Skeletal muscle tissue (tissue), 3 donors: ENCODE measurements at regions not wholly inside any gene's neighbourhood (a gene's known extent, or its start where the extent isn't known, plus 50 kb on each side); places are given as distances from the start of the nearest gene placed in this dataset.

Source experiments
- H3K27ac ChIP-seq: one replicate; pipeline ENCODE4 v1.7.0; 2013; ENCODE audit warnings: mild to moderate bottlenecking, low read depth, low read length, inconsistent platforms
- H3K27me3 ChIP-seq, 3 donors: one replicate each; pipeline ENCODE4 v1.7.0; 2013; ENCODE audit warnings: low read length in 3 of 3; ENCODE audit not compliant: control insufficient read depth in 3 of 3, insufficient read depth in 3 of 3
- H3K36me3 ChIP-seq, 3 donors: one replicate each; pipeline ENCODE4 v1.7.0; 2013; ENCODE audit warnings: low read length in 3 of 3; ENCODE audit not compliant: control insufficient read depth in 3 of 3, insufficient read depth in 3 of 3
- H3K4me1 ChIP-seq, 3 donors: one replicate each; pipeline ENCODE4 v1.7.0; 2013; ENCODE audit warnings: low read length in 3 of 3, mild to moderate bottlenecking in 3 of 3; ENCODE audit not compliant: control insufficient read depth in 3 of 3, insufficient read depth in 3 of 3
- H3K4me3 ChIP-seq, 3 donors: one replicate each; pipeline ENCODE4 v1.7.0; 2013; ENCODE audit warnings: low read length in 3 of 3
- H3K9ac ChIP-seq, 3 donors: one replicate each; pipeline ENCODE4 v1.7.0; 2013; ENCODE audit warnings: low read length in 3 of 3, mild to moderate bottlenecking in 3 of 3, moderate library complexity in 2 of 3, low read depth in 1 of 3
- H3K9me3 ChIP-seq, 3 donors: one replicate each; pipeline ENCODE4 v1.7.0; 2013; ENCODE audit warnings: low read length in 3 of 3; ENCODE audit not compliant: control insufficient read depth in 3 of 3
- donor health status: Osteomylitis.

- H3K27me3 ChIP-seq = no peaks in the 10 kb centered on the region
- H3K4me3 ChIP-seq = no peak overlapping the region
- no peak overlapping the region for H3K27ac ChIP-seq
- peaks cover 0 to 3% (median 0%) of the 10 kb centered on the region in 3 donors for H3K9me3 ChIP-seq
- no peaks in the 10 kb centered on the region for H3K4me1 ChIP-seq
- no peaks in the 10 kb centered on the region for H3K36me3 ChIP-seq
- no peak overlapping the region for H3K9ac ChIP-seq
Measured at GRCh38 chr17:53891726-53892125, 69.0 kb downstream of the KIF2B start.

DNA sequence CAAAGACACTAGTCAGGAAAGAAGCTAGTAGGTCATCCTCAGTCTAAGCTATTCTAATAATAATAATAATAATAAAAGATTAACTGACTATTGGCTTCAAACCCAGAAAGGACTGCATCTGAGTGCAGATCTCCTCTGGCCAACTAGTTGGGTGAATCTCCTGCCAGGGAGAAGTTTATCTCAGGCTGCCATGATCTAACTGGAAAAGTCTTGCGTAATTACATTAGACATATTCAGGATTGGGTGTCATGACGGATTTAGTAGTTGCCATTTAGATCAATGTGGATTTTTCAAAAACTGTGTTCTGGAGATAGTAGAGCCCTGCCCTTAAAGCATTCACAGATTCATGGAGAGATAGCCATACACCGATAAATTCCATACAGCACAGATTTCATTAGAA lies 69.5 kb downstream of the KIF2B start:
- Histone ChIP-seq H3K4me1 (no peaks in the 10 kb centered on the region), H3K4me3 (no peak overlapping the region), H3K36me3 (no peaks in the 10 kb centered on the region), H3K27me3 (no peaks in the 10 kb centered on the region), H3K9ac (no peak overlapping the region), H3K9me3 (peaks cover 0 to 2% (median 0%) of the 10 kb centered on the region in 3 donors), H3K27ac (no peak overlapping the region)

- no peaks in the 10 kb centered on the region for H3K9me3 ChIP-seq
- no peak overlapping the region for H3K27ac ChIP-seq
- H3K4me3 ChIP-seq = no peak overlapping the region
- no peak overlapping the region for H3K9ac ChIP-seq
- H3K36me3 ChIP-seq = no peaks in the 10 kb centered on the region
- no peaks in the 10 kb centered on the region for H3K27me3 ChIP-seq
- no peaks in the 10 kb centered on the region for H3K4me1 ChIP-seq
Measured at GRCh38 chr17:53894591-53894990, 71.9 kb downstream of the KIF2B start.

DNA sequence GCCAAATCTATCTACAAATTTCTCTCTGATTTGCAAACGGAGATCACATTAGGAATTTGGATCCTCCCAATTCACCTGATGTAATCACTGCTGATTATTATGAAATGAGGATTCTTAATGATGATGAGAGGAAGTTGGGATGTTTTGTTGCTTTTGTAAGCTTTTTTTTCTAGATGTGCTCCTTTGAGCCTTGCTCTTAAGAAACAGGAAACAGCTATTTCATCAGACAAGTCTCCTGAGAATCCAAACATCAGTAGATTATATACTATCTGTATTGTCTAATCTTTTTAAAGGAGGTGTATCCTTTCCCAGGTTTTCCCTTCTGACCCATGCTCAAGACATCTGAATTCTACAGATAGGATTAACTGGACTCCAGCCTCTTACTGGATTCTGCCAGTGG lies 73.3 kb downstream of the KIF2B start:
- no peaks in the 10 kb centered on the region for H3K27me3 ChIP-seq

DNA sequence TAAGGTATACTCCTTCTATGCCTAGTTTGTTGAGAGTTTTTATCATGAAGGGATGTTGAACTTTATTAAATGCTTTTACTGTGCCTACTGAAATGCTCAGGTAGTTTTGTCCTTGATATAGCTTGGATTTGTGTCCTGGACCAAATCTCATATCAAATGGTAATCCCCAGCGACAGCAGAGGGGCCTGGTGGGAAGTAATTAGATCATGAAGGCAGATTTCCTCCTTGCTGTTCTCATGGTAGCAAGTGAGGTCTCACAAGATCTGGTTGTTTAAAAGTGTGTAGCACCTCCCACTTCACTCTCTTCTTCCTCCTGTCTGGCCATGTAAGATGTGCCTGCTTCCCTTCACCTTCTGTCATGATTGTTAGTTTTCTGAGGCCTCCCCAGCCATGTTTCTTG lies 78.2 kb downstream of the KIF2B start:
- Histone ChIP-seq H3K4me1 (no peaks in the 10 kb centered on the region), H3K4me3 (no peak overlapping the region), H3K9me3 (peaks cover 0 to 4% (median 0%) of the 10 kb centered on the region in 3 donors), H3K27ac (no peak overlapping the region), H3K36me3 (no peaks in the 10 kb centered on the region), H3K27me3 (no peaks in the 10 kb centered on the region), H3K9ac (no peak overlapping the region)

More for the DNA sequence above, 73.3 kb downstream of the KIF2B start:
- H3K4me1 ChIP-seq = no peaks in the 10 kb centered on the region
- H3K9me3 ChIP-seq = no peaks in the 10 kb centered on the region
- no peaks in the 10 kb centered on the region for H3K36me3 ChIP-seq
- H3K27ac ChIP-seq = no peak overlapping the region
- no peak overlapping the region for H3K4me3 ChIP-seq
- no peak overlapping the region for H3K9ac ChIP-seq

DNA sequence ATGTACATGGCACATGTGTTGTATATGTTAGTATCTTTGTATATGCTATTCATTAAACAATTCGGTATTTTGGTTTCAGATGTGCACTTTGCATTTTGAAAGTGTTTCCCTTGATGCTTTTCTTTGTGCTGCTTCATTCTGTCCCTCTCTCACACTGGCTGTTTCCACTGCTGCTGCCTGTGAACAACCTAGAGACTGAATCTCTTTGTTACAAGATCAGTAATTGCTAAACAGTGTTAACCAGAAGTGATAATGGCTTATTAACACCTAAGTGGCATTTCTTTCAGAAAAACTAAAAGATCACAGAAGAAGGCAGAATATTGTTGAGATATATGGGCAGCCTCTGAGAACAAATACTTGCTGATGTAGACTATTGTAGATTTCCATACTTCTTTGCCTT lies 84.7 kb downstream of the KIF2B start:
- Histone ChIP-seq H3K9ac (no peak overlapping the region), H3K4me3 (no peak overlapping the region), H3K4me1 (no peaks in the 10 kb centered on the region), H3K9me3 (no peaks in the 10 kb centered on the region), H3K27ac (no peak overlapping the region), H3K36me3 (no peaks in the 10 kb centered on the region), H3K27me3 (no peaks in the 10 kb centered on the region)

- Histone ChIP-seq H3K27me3 (no peaks in the 10 kb centered on the region), H3K27ac (no peak overlapping the region), H3K9ac (no peak overlapping the region), H3K4me1 (no peaks in the 10 kb centered on the region), H3K36me3 (no peaks in the 10 kb centered on the region), H3K4me3 (no peak overlapping the region), H3K9me3 (no peaks in the 10 kb centered on the region)
Measured at GRCh38 chr17:53909802-53910201, 87.1 kb downstream of the KIF2B start.

- no peak overlapping the region for H3K4me3 ChIP-seq
- H3K4me1 ChIP-seq = no peaks in the 10 kb centered on the region
- no peaks in the 10 kb centered on the region for H3K9me3 ChIP-seq
- no peak overlapping the region for H3K9ac ChIP-seq
- H3K27ac ChIP-seq = no peak overlapping the region
- no peaks in the 10 kb centered on the region for H3K36me3 ChIP-seq
- no peaks in the 10 kb centered on the region for H3K27me3 ChIP-seq
Measured at GRCh38 chr17:53912117-53912516, 89.4 kb downstream of the KIF2B start.

GRCh38 chr17:53919356-53919755 lies 96.6 kb downstream of the KIF2B start:
- Histone ChIP-seq H3K9ac (no peak overlapping the region), H3K36me3 (no peaks in the 10 kb centered on the region), H3K4me3 (no peak overlapping the region), H3K27me3 (no peaks in the 10 kb centered on the region), H3K4me1 (no peaks in the 10 kb centered on the region), H3K27ac (no peak overlapping the region), H3K9me3 (no peaks in the 10 kb centered on the region)

DNA sequence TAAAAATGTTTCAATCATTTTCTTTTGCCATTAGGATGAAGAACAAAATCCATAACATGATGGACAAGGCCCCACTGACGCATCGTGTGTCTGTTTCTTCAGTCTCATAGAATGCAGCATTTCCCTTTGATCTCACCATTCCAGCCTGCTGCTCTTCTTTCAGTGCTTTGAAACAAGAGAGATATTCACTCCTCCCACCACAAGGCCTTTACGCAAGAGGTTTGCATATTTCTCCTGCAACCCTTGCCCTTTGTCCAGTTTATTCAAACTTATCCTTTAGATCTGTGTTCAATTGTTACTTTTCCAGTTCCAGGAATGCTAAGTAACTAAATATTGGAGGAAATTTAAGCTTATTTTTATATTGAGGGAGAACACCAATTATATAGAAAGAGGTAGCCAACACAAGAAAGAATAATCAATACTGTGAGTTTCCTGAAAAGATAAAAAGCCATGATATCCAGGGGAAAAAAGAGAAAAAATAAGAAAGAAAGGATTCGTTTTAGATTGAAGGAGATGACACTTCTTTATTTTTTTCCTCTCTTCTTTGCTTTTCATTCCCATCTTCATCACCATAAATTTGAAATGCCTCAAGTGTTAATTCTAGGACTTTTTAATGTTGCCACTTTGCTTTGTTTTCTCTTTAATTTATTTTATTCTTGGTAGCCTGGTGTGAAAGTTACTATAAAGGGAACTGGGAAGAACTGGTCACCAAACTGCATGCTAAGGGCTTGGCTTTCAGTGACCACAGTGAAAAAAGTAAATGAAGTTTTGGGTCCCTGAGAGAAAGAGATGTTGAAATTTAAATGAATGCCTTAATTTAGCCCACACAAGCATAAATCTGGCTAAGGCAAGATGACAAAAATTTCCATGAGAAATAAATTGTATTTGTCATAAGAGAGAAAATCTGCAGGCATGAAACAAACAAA lies 102.1 kb downstream of the KIF2B start:
- Histone ChIP-seq H3K27me3 (no peaks in the 10 kb centered on the region), H3K4me3 (no peak overlapping the region), H3K27ac (no peak overlapping the region), H3K9ac (no peak overlapping the region), H3K36me3 (no peaks in the 10 kb centered on the region), H3K4me1 (no peaks in the 10 kb centered on the region), H3K9me3 (no peaks in the 10 kb centered on the region)
